ENCODE measurements at regions not wholly inside any gene's neighbourhood (a gene's known extent, or its start where the extent isn't known, plus 50 kb on each side); places are given as distances from the start of the nearest gene placed in this dataset.
"Not testable (repeated sequence)": the region's sequence is repeated elsewhere in the genome, so short reads cannot be mapped to it uniquely, and the experiment has no call there.

GRCh38 chr1:146771409-146771808 is 166.7 kb upstream of the NBPF12 start:
- DNase-seq (ENCODE audit: low spot score in 2 of 2); H3K4me1 ChIP-seq; H3K27ac ChIP-seq; H3K9me3 ChIP-seq; intact Hi-C loops (cut with DNase I); H3K36me3 ChIP-seq; H3K4me3 ChIP-seq; H3K27me3 ChIP-seq: not testable (repeated sequence)

GRCh38 chr1:146770998-146771397 is 167.1 kb upstream of the NBPF12 start:
- DNase-seq (ENCODE audit: low spot score in 2 of 2); H3K4me1 ChIP-seq; H3K9me3 ChIP-seq; H3K27ac ChIP-seq; intact Hi-C loops (cut with DNase I); H3K27me3 ChIP-seq; H3K4me3 ChIP-seq; H3K36me3 ChIP-seq: not testable (repeated sequence)

GRCh38 chr1:146763234-146763633 is 174.9 kb upstream of the NBPF12 start:
- H3K9me3 ChIP-seq; H3K36me3 ChIP-seq; H3K27me3 ChIP-seq; intact Hi-C loops (cut with DNase I); H3K27ac ChIP-seq; DNase-seq (ENCODE audit: low spot score in 2 of 2); H3K4me3 ChIP-seq; H3K4me1 ChIP-seq: not testable (repeated sequence)

- H3K27me3 ChIP-seq; DNase-seq (ENCODE audit: low spot score in 2 of 2); H3K4me1 ChIP-seq; H3K27ac ChIP-seq; H3K9me3 ChIP-seq; H3K4me3 ChIP-seq; intact Hi-C loops (cut with DNase I); H3K36me3 ChIP-seq: not testable (repeated sequence)
Observed at GRCh38 chr1:146756858-146757257, 181.3 kb upstream of the NBPF12 start.

- DNase-seq (ENCODE audit: low spot score in 2 of 2); intact Hi-C loops (cut with DNase I); H3K9me3 ChIP-seq; H3K4me1 ChIP-seq; H3K27me3 ChIP-seq; H3K4me3 ChIP-seq; H3K36me3 ChIP-seq; H3K27ac ChIP-seq: not testable (repeated sequence)
Observed at GRCh38 chr1:146748686-146749085, 189.4 kb upstream of the NBPF12 start.

- H3K27me3 ChIP-seq; H3K27ac ChIP-seq; H3K36me3 ChIP-seq; H3K4me1 ChIP-seq; DNase-seq (ENCODE audit: low spot score in 2 of 2); H3K9me3 ChIP-seq; H3K4me3 ChIP-seq; intact Hi-C loops (cut with DNase I): not testable (repeated sequence)
Observed at GRCh38 chr1:146731981-146732680, 206.0 kb upstream of the NBPF12 start.

- H3K4me3 ChIP-seq; H3K27me3 ChIP-seq; H3K36me3 ChIP-seq; intact Hi-C loops (cut with DNase I); H3K4me1 ChIP-seq; DNase-seq (ENCODE audit: low spot score in 2 of 2); H3K9me3 ChIP-seq; H3K27ac ChIP-seq: not testable (repeated sequence)
Observed at GRCh38 chr1:146729642-146730344, 208.3 kb upstream of the NBPF12 start.

GRCh38 chr1:146715054-146715453 is 223.1 kb upstream of the NBPF12 start:
- H3K27ac ChIP-seq; H3K9me3 ChIP-seq; H3K36me3 ChIP-seq; H3K27me3 ChIP-seq; H3K4me1 ChIP-seq; H3K4me3 ChIP-seq; intact Hi-C loops (cut with DNase I); DNase-seq (ENCODE audit: low spot score in 2 of 2): not testable (repeated sequence)

GRCh38 chr1:146710838-146711521 is 227.1 kb upstream of the NBPF12 start:
- H3K27me3 ChIP-seq; DNase-seq (ENCODE audit: low spot score in 2 of 2); intact Hi-C loops (cut with DNase I); H3K9me3 ChIP-seq; H3K36me3 ChIP-seq; H3K27ac ChIP-seq; H3K4me3 ChIP-seq; H3K4me1 ChIP-seq: not testable (repeated sequence)

GRCh38 chr1:146709302-146709701 is 228.8 kb upstream of the NBPF12 start:
- H3K36me3 ChIP-seq; H3K27ac ChIP-seq; H3K4me3 ChIP-seq; H3K27me3 ChIP-seq; DNase-seq (ENCODE audit: low spot score in 2 of 2); H3K9me3 ChIP-seq; intact Hi-C loops (cut with DNase I); H3K4me1 ChIP-seq: not testable (repeated sequence)

GRCh38 chr1:146704162-146704724 is 233.9 kb upstream of the NBPF12 start:
- H3K27ac ChIP-seq; intact Hi-C loops (cut with DNase I); H3K4me3 ChIP-seq; H3K9me3 ChIP-seq; H3K36me3 ChIP-seq; H3K27me3 ChIP-seq; H3K4me1 ChIP-seq; DNase-seq (ENCODE audit: low spot score in 2 of 2): not testable (repeated sequence)

- H3K27ac ChIP-seq; DNase-seq (ENCODE audit: low spot score in 2 of 2); intact Hi-C loops (cut with DNase I); H3K36me3 ChIP-seq; H3K9me3 ChIP-seq; H3K4me1 ChIP-seq; H3K4me3 ChIP-seq; H3K27me3 ChIP-seq: not testable (repeated sequence)
Observed at GRCh38 chr1:146701320-146701719, 236.8 kb upstream of the NBPF12 start.

- H3K4me3 ChIP-seq; H3K27ac ChIP-seq; intact Hi-C loops (cut with DNase I); H3K36me3 ChIP-seq; H3K27me3 ChIP-seq; H3K4me1 ChIP-seq; DNase-seq (ENCODE audit: low spot score in 2 of 2); H3K9me3 ChIP-seq: not testable (repeated sequence)
Observed at GRCh38 chr1:146695388-146695787, 242.7 kb upstream of the NBPF12 start.

GRCh38 chr1:146691798-146692197 is 246.3 kb upstream of the NBPF12 start:
- intact Hi-C loops (cut with DNase I); H3K9me3 ChIP-seq; H3K36me3 ChIP-seq; H3K27ac ChIP-seq; H3K4me1 ChIP-seq; H3K27me3 ChIP-seq; H3K4me3 ChIP-seq; DNase-seq (ENCODE audit: low spot score in 2 of 2): not testable (repeated sequence)
